GM12878 (cell line): ENCODE measurements at regions not wholly inside any gene's neighbourhood (a gene's known extent, or its start where the extent isn't known, plus 50 kb on each side); places are given as distances from the start of the nearest gene placed in this dataset.

ENCODE experiments used
- ATAC-seq: fragments of 200-7000 bp; cut with Tn5 transposase; 3 replicates; pipeline ENCODE4 v1.9.1; 2020; ENCODE audit warnings: mild to moderate bottlenecking, moderate library complexity
- BruUV-seq: library from RNA; stranded (reverse); fragments of 400-500 nt; replicated peaks from 2 replicates; lab custom pipeline; 2021; lab: Mats Ljungman, UMichigan
- CTCF ChIA-PET: fragments of 300-600 bp; sonication (Branson Sonifier 250); formaldehyde crosslinking; extraction: SDS; loops from one replicate; lab custom pipeline; 2021; ENCODE audit warnings: inconsistent platforms; lab: Yijun Ruan, JAX
- POLR2A ChIA-PET: fragments of 350-600 bp; formaldehyde crosslinking; extraction: SDS; loops from one replicate; lab custom pipeline; 2021; ENCODE audit warnings: inconsistent platforms; lab: Charles Lee
- RAD21 ChIA-PET: fragments of 300-600 bp; sonication (Branson Sonifier 250); formaldehyde crosslinking; loops from one replicate; lab custom pipeline; 2023; ENCODE audit warnings: antibody characterized with exemption; ENCODE audit not compliant: unreplicated experiment; lab: Charles Lee
- SMC1A ChIA-PET: fragments of 300-600 bp; sonication (Branson Sonifier 250); formaldehyde crosslinking; loops from one replicate; lab custom pipeline; 2023; ENCODE audit not compliant: unreplicated experiment, uncharacterized antibody; lab: Charles Lee
- DNase-seq: peaks from one replicate; pipeline ENCODE4 v3.0.0-alpha.2; 2011; ENCODE audit warnings: low read depth, low spot score
- FAIRE-seq: peaks from 3 replicates; lab custom pipeline; 2011; peaks lifted over from hg19 to GRCh38; lab: Jason Lieb, UNC
- H2AFZ ChIP-seq: 2 replicates; pipeline ENCODE4 v1.6.0; 2011; ENCODE audit warnings: low read depth, low read length, control low read depth; ENCODE audit not compliant: control insufficient read depth
- H3K27ac ChIP-seq: 2 replicates; pipeline ENCODE4 v1.5.1; 2011; ENCODE audit warnings: control low read depth; ENCODE audit not compliant: control insufficient read depth, insufficient read depth
- H3K27me3 ChIP-seq, 2 experiments: replicated peaks in 1 of 2; 2 replicates each; pipeline versions ENCODE4 v1.6.0 to v1.6.1; 2011; ENCODE audit warnings: low read length in 1 of 2; ENCODE audit not compliant: control insufficient read depth in 2 of 2, insufficient read depth in 2 of 2
- H3K36me3 ChIP-seq, 2 experiments: 2 replicates each; pipeline ENCODE4 v1.5.1; 2011; ENCODE audit warnings: low read length in 1 of 2; ENCODE audit not compliant: control insufficient read depth in 2 of 2, insufficient read depth in 2 of 2
- H3K4me1 ChIP-seq: 2 replicates; pipeline ENCODE4 v1.6.1; 2011; ENCODE audit warnings: mild to moderate bottlenecking, low read length, moderate library complexity, mixed read lengths; ENCODE audit not compliant: control insufficient read depth, insufficient read depth
- H3K4me2 ChIP-seq: 2 replicates; pipeline ENCODE4 v1.6.0; 2011; ENCODE audit warnings: control low read depth; ENCODE audit not compliant: control insufficient read depth, insufficient read depth
- H3K4me3 ChIP-seq: fragments of 200-600 bp; sonication (generic); 2 replicates; pipeline ENCODE4 v1.5.1; 2016
- H3K79me2 ChIP-seq: 2 replicates; pipeline ENCODE4 v1.6.0; 2011; ENCODE audit warnings: low read length; ENCODE audit not compliant: control insufficient read depth, insufficient read depth
- H3K9ac ChIP-seq: 2 replicates; pipeline ENCODE4 v1.8.0; 2011; ENCODE audit warnings: low read length, control low read depth, mixed read lengths; ENCODE audit not compliant: control insufficient read depth, insufficient read depth
- H3K9me3 ChIP-seq: replicated peaks from 3 replicates; pipeline ENCODE4 v1.5.1; 2011; ENCODE audit warnings: mild to moderate bottlenecking, low read length; ENCODE audit not compliant: control insufficient read depth, insufficient read depth
- H4K20me1 ChIP-seq: 2 replicates; pipeline ENCODE4 v1.6.0; 2011; ENCODE audit not compliant: control insufficient read depth, insufficient read depth
- ATF3 ChIP-seq: IDR thresholded peaks from 2 replicates; pipeline ENCODE4 v1.6.1; 2011; ENCODE audit warnings: low read depth, mild to moderate bottlenecking, low read length, moderate library complexity, borderline replicate concordance; ENCODE audit errors: extremely low read depth
- BHLHE40 ChIP-seq, 2 experiments: fragments of 450-650 bp in 1 of 2; IDR thresholded peaks; 2 replicates each; pipeline ENCODE4 v1.6.1; 2011 to 2017; ENCODE audit warnings: low read depth in 2 of 2, borderline replicate concordance in 1 of 2, improper control_type of control experiment in 1 of 2, low read length in 1 of 2, mild to moderate bottlenecking in 1 of 2
- BRCA1 ChIP-seq: IDR thresholded peaks from 2 replicates; pipeline ENCODE4 v1.6.1; 2011; ENCODE audit warnings: low read depth, low read length, improper control_type of control experiment
- CEBPB ChIP-seq, 2 experiments: fragments of 150-350 bp in 1 of 2; IDR thresholded peaks; 2 replicates each; pipeline ENCODE4 v1.6.1; 2012 to 2014; ENCODE audit warnings: low read depth in 2 of 2, low read length in 2 of 2, borderline replicate concordance in 1 of 2, inconsistent platforms in 1 of 2
- CREM ChIP-seq: IDR thresholded peaks from 2 replicates; pipeline ENCODE4 v1.6.1; 2014; ENCODE audit warnings: antibody characterized with exemption, low read depth
- EED ChIP-seq: sonication (generic); IDR thresholded peaks from 2 replicates; pipeline ENCODE4 v1.6.1; 2016; ENCODE audit warnings: antibody characterized with exemption, low read depth
- KDM1A ChIP-seq: fragments of 200-600 bp; sonication (generic); IDR thresholded peaks from 2 replicates; pipeline ENCODE4 v1.6.1; 2016; ENCODE audit warnings: borderline replicate concordance
- PBX3 ChIP-seq: IDR thresholded peaks from 2 replicates; pipeline ENCODE4 v1.6.1; 2011; ENCODE audit warnings: mild to moderate bottlenecking, low read depth, low read length, moderate library complexity; ENCODE audit not compliant: insufficient replicate concordance
- STAT1 ChIP-seq: fragments of 450-650 bp; conservative IDR thresholded peaks from 2 replicates; pipeline ENCODE4 v1.6.1; 2014; ENCODE audit warnings: antibody characterized with exemption, mild to moderate bottlenecking
- STAT3 ChIP-seq: IDR thresholded peaks from 2 replicates; pipeline ENCODE4 v1.6.1; 2011; ENCODE audit warnings: low read depth, low read length, improper control_type of control experiment
- ZBTB4 ChIP-seq: fragments of 450-650 bp; formaldehyde crosslinking; IDR thresholded peaks from 2 replicates; pipeline ENCODE4 v1.4.0; 2022; ENCODE audit warnings: mild to moderate bottlenecking, moderate library complexity
- ZNF207 ChIP-seq: fragments of 450-650 bp; IDR thresholded peaks from 2 replicates; pipeline ENCODE4 v1.6.1; 2014; ENCODE audit warnings: antibody characterized with exemption, mild to moderate bottlenecking, borderline replicate concordance
- WGBS: methylation state at CpG from one replicate; pipeline ENCODE4 v1.1.6; 2016; ENCODE audit warnings: low lambda C conversion rate; ENCODE audit not compliant: insufficient replicate concordance, insufficient coverage; ENCODE audit errors: missing lambda C conversion rate; 5-methylcytosine and 5-hydroxymethylcytosine counted together
- in situ Hi-C: fragments of 300-500 bp; cut with MboI; formaldehyde crosslinking; loops from 9 replicates; pipeline ENCODE4 v1.14.3; 2018; ENCODE audit warnings: mixed read lengths
- intact Hi-C: fragments of 100-400 bp; cut with micrococcal nuclease; formaldehyde crosslinking; loops from one replicate; pipeline ENCODE4 v1.14.2; 2022; ENCODE audit not compliant: unreplicated experiment

GRCh38 chr11:106480581-106481190 lies 403.2 kb downstream of the AASDHPPT start (continued):
- TF ChIP-seq PBX3, result no peak
- TF ChIP-seq KDM1A, result no peak
- no peak for TF ChIP-seq CREM
- TF ChIP-seq BRCA1, result no peak
- TF ChIP-seq CEBPB (IDR thresholded peaks at IDR 0.05; ENCODE audit: borderline replicate concordance in 1 of 2, low read depth in 2 of 2, low read length in 2 of 2), result no peak
- no peak for TF ChIP-seq STAT3

- H3K4me2 ChIP-seq, result no peak overlapping the region
- TF ChIP-seq EED (no peak), ZBTB4 (no peak), BHLHE40 (IDR thresholded peaks at IDR 0.05; ENCODE audit: borderline replicate concordance in 1 of 2, low read depth in 2 of 2, low read length in 1 of 2) (no peak), ATF3 (no peak), STAT1 (no peak), ZNF207 (no peak)
Measured at GRCh38 chr11:106482917-106483785, 405.7 kb downstream of the AASDHPPT start.

More at GRCh38 chr11:106482917-106483785, 405.7 kb downstream of the AASDHPPT start:
- FAIRE-seq (no peak), DNase-seq (no peak), ATAC-seq (no peak)
- Histone ChIP-seq H3K27me3 (no peaks in the 10 kb centered on the region), H3K4me1 (no peaks in the 10 kb centered on the region), H3K36me3 (no peaks in the 10 kb centered on the region), H3K27ac (no peak overlapping the region), H3K79me2 (no peaks in the 10 kb centered on the region), H4K20me1 (no peaks in the 10 kb centered on the region), H3K9me3 (no peaks in the 10 kb centered on the region), H3K9ac (no peak overlapping the region), H2AFZ (no peak overlapping the region), H3K4me3 (no peak overlapping the region)
- 3% methylated on average over 3 of the region's 3 CpGs for WGBS
- intact Hi-C loops (no loop called here), in situ Hi-C loops (no loop called here)
- ChIA-PET SMC1A (interaction anchor here (1.3 to 2.6 kb wide), 2 partner anchors 9 to 15 kb away, joined by 3 to 6 read pairs; no protein-coding TSS in a partner anchor), CTCF (interaction anchor here (0.7 to 1.3 kb wide), 2 partner anchors 13 to 61 kb away, joined by 3 to 5 read pairs; no protein-coding TSS in a partner anchor), POLR2A (interaction anchor here (0.6 kb wide), 2 partner anchors 35 to 188 kb away, joined by 4 to 5 read pairs; no protein-coding TSS in a partner anchor), RAD21 (no interaction called here)
- BruUV-seq, result no TSS peak
